GM18502 (cell line): ENCODE measurements at regions not wholly inside any gene's neighbourhood (a gene's known extent, or its start where the extent isn't known, plus 50 kb on each side); places are given as distances from the start of the nearest gene placed in this dataset.

Experiments
- ATAC-seq: cut with Tn5 transposase; IDR thresholded peaks from one replicate; pipeline ENCODE4 v1.9.1; 2021; ENCODE audit warnings: mild to moderate bottlenecking; ENCODE audit not compliant: unreplicated experiment, poor library complexity

GRCh38 chr2:56688661-56689060, 504.9 kb downstream of the CCDC85A start:
- no peak for ATAC-seq

GRCh38 chr2:56693501-56693900, 509.7 kb downstream of the CCDC85A start:
- no peak for ATAC-seq

- ATAC-seq = no peak
Measured at GRCh38 chr2:56703001-56703400, 519.2 kb downstream of the CCDC85A start.

GRCh38 chr2:56705713-56706112, 521.9 kb downstream of the CCDC85A start:
- ATAC-seq = no peak

GRCh38 chr2:56707218-56707617, 523.4 kb downstream of the CCDC85A start:
- no peak for ATAC-seq

GRCh38 chr2:56707650-56708049, 523.9 kb downstream of the CCDC85A start:
- ATAC-seq = no peak

GRCh38 chr2:56709181-56709580, 525.4 kb downstream of the CCDC85A start:
- ATAC-seq = no peak

GRCh38 chr2:56713161-56713676, 529.4 kb downstream of the CCDC85A start:
- ATAC-seq = no peak

- ATAC-seq = no peak
Measured at GRCh38 chr2:56713978-56714377, 530.2 kb downstream of the CCDC85A start.

GRCh38 chr2:56714400-56714799, 530.6 kb downstream of the CCDC85A start:
- ATAC-seq = no peak

- no peak for ATAC-seq
Measured at GRCh38 chr2:56715683-56716082, 531.9 kb downstream of the CCDC85A start.

- ATAC-seq = no peak
Measured at GRCh38 chr2:56718413-56718812, 534.6 kb downstream of the CCDC85A start.

- no peak for ATAC-seq
Measured at GRCh38 chr2:56729212-56729611, 545.4 kb downstream of the CCDC85A start.

- no peak for ATAC-seq
Measured at GRCh38 chr2:56732946-56733345, 549.2 kb downstream of the CCDC85A start.

- ATAC-seq = no peak
Measured at GRCh38 chr2:56739413-56739812, 555.6 kb downstream of the CCDC85A start.

GRCh38 chr2:56741601-56742102, 557.9 kb downstream of the CCDC85A start:
- ATAC-seq = no peak

- ATAC-seq = no peak
Measured at GRCh38 chr2:56743807-56744206, 560.0 kb downstream of the CCDC85A start.

GRCh38 chr2:56749152-56749752, 565.5 kb downstream of the CCDC85A start:
- peak; percentile 69 for ATAC-seq

- no peak for ATAC-seq
Measured at GRCh38 chr2:56753182-56753581, 569.4 kb downstream of the CCDC85A start.

GRCh38 chr2:56754066-56754615, 570.4 kb downstream of the CCDC85A start:
- no peak for ATAC-seq

- ATAC-seq = no peak
Measured at GRCh38 chr2:56754627-56755026, 570.8 kb downstream of the CCDC85A start.
